Fibroblast of the aortic adventitia (primary cell): ENCODE measurements at regions not wholly inside any gene's neighbourhood (a gene's known extent, or its start where the extent isn't known, plus 50 kb on each side); places are given as distances from the start of the nearest gene placed in this dataset.

Source experiments
- DNase-seq: peaks from one replicate; pipeline ENCODE4 v3.0.0-alpha.2; 2010; ENCODE audit warnings: low read depth
- H3K4me3 ChIP-seq: 2 replicates; pipeline ENCODE4 v1.5.1; 2011; ENCODE audit warnings: low read depth, mild to moderate bottlenecking, control low read depth, low read length, moderate library complexity
- CTCF ChIP-seq: IDR thresholded peaks from 2 replicates; pipeline ENCODE4 v1.5.1; 2011; ENCODE audit warnings: mild to moderate bottlenecking, low read length, control low read depth, inconsistent platforms; ENCODE audit not compliant: insufficient read depth

- DNase-seq, result no peak
- no peak for TF ChIP-seq CTCF
- no peak overlapping the region for H3K4me3 ChIP-seq
Measured at GRCh38 chr2:8542381-8543059, 139.3 kb upstream of the ID2 start.

- TF ChIP-seq CTCF, result no peak
- no peak overlapping the region for H3K4me3 ChIP-seq
- DNase-seq, result no peak
Measured at GRCh38 chr2:8543060-8543382, 138.8 kb upstream of the ID2 start.

GRCh38 chr2:8543383-8544170 is 138.3 kb upstream of the ID2 start:
- H3K4me3 ChIP-seq, result no peak overlapping the region
- no peak for TF ChIP-seq CTCF
- peak; percentile 69 for DNase-seq

- no peak for TF ChIP-seq CTCF
- DNase-seq, result no peak
- H3K4me3 ChIP-seq, result no peak overlapping the region
Measured at GRCh38 chr2:8544171-8544785, 137.6 kb upstream of the ID2 start.

GRCh38 chr2:8544786-8545694 is 136.8 kb upstream of the ID2 start:
- H3K4me3 ChIP-seq, result no peak overlapping the region
- TF ChIP-seq CTCF, result peak; percentile 14
- peak; percentile 66 for DNase-seq
